Ovary (tissue), 7 donors: ENCODE measurements at regions not wholly inside any gene's neighbourhood (a gene's known extent, or its start where the extent isn't known, plus 50 kb on each side); places are given as distances from the start of the nearest gene placed in this dataset.

Experiments used
- DNase-seq, 5 donors: peaks; one replicate each; pipeline ENCODE4 v3.0.0-alpha.2; 2019 to 2020
- H3K27ac ChIP-seq, 2 donors: fragments of 200-600 bp; one replicate each; pipeline versions ENCODE4 v1.5.1 to v1.8.0; 2019 to 2022
- H3K27me3 ChIP-seq: fragments of 200-600 bp; one replicate; pipeline ENCODE4 v1.8.0; 2022
- H3K36me3 ChIP-seq: fragments of 200-600 bp; sonication (generic); one replicate; pipeline ENCODE4 v1.5.1; 2019
- H3K4me1 ChIP-seq: one replicate; pipeline ENCODE4 v1.8.1; 2013; ENCODE audit warnings: mild to moderate bottlenecking, moderate library complexity; ENCODE audit not compliant: insufficient read depth
- H3K4me3 ChIP-seq: fragments of 200-600 bp; sonication (generic); one replicate; pipeline ENCODE4 v1.5.1; 2017
- H3K9me3 ChIP-seq, 2 donors: fragments of 200-600 bp in 1 of 2; sonication (generic) in 1 of 2; one replicate each; pipeline versions ENCODE4 v1.5.1 to v1.8.1; 2013 to 2019; ENCODE audit warnings: mild to moderate bottlenecking in 1 of 2, moderate library complexity in 1 of 2
- CTCF ChIP-seq, 3 donors: fragments of 450-650 bp in 2 of 3; fragments of 200-600 bp in 1 of 3; IDR thresholded peaks; one replicate each; pipeline versions ENCODE4 v1.5.1 to v1.8.0; 2016 to 2022; ENCODE audit warnings: antibody characterized with exemption in 3 of 3, mild to moderate bottlenecking in 1 of 3
- EP300 ChIP-seq: sonication (generic); formaldehyde crosslinking; IDR thresholded peaks from one replicate; pipeline ENCODE4 v1.6.1; 2017; ENCODE audit warnings: antibody characterized with exemption
- POLR2A ChIP-seq: fragments of 450-650 bp; IDR thresholded peaks from one replicate; pipeline ENCODE4 v1.6.1; 2017; ENCODE audit warnings: antibody characterized with exemption, mild to moderate bottlenecking, moderate library complexity
- WGBS, 3 donors: extraction: QIAGEN DNeasy Blood & Tissue Kit in 1 of 3; methylation state at CpG; one replicate each; pipeline versions ENCODE4 v1.1.5 to v1.1.7; 2013 to 2017; 5-methylcytosine and 5-hydroxymethylcytosine counted together
- intact Hi-C, 4 donors: fragments of 100-400 bp; cut with DNase I; formaldehyde crosslinking; loops; one replicate each; pipeline versions ENCODE4 v1.11.0 to v1.15.1; 2022 to 2023
- donor health status: DM: no; HTN: no; CAD: no; lungs with moderate emphysema.
- donor health status: DM: no; HTN: no; CAD: no.
- donor health status: Bipolar disorder and iron deficiency.
- donor health status: DM: no; HTN: no; CAD: no.
- donor health status: DM: yes; HTN: yes; CAD: no.

DNA sequence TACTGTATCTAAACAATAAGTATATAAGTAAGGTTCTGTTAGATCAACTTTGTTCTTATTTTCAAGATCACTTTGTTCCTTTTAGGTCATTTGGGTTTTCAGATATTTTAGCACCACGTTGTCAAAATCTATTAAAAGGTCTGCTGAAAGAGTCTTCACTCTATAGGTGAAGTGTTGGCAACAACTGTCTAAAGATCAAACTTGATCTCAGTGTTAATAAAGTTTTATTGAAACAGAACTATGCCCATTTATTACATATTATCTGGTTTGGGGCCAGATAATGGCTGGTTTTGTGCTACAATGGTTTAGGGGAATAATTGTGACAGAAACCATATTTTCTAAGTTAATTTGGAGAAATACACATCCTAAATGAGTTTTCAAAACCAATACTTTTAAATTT is 478.9 kb upstream of the GRM3 start:
- DNase-seq: no peak
- intact Hi-C loops: no loop called here
- WGBS, 3 donors: 76 to 85% (median 81%) methylated on average over 1 of the region's 1 CpG
- Histone ChIP-seq H3K9me3 (no peaks in the 10 kb centered on the region), H3K36me3 (no peaks in the 10 kb centered on the region), H3K27me3 (no peaks in the 10 kb centered on the region), H3K4me3 (no peak overlapping the region), H3K27ac (no peak overlapping the region), H3K4me1 (no peaks in the 10 kb centered on the region)
- TF ChIP-seq EP300: no peak
- TF ChIP-seq CTCF (IDR thresholded peaks at IDR 0.05): no peak
- no peak for TF ChIP-seq POLR2A

DNA sequence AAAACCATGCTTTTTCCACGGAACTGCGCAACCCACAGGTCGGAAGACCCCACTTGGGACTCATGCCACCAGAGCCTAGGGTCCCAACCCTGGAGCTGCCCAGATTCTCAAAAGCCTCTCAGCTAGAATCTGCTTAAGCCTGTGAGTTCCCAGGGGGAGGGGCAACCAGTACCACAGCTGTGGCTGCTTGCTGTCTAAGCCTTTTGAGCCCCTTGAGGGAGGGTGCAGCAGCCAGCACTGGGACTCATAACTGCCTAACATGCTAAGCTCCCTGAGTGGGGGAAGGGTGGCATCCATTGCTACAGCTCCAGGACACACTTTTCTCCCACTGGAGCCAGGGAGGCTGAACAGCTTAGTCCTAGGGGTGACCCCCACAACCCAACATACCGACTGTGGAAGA is 485.6 kb upstream of the GRM3 start:
- Histone ChIP-seq H3K27me3 (no peaks in the 10 kb centered on the region), H3K4me1 (no peaks in the 10 kb centered on the region), H3K9me3 (no peaks in the 10 kb centered on the region), H3K4me3 (no peak overlapping the region), H3K27ac (no peak overlapping the region), H3K36me3 (no peaks in the 10 kb centered on the region)
- intact Hi-C loops: no loop called here
- TF ChIP-seq EP300 (no peak), CTCF (IDR thresholded peaks at IDR 0.05) (no peak), POLR2A (no peak)
- DNase-seq: no peak
- WGBS, 3 donors: 79 to 91% (median 87%) methylated on average over 4 of the region's 4 CpGs

DNA sequence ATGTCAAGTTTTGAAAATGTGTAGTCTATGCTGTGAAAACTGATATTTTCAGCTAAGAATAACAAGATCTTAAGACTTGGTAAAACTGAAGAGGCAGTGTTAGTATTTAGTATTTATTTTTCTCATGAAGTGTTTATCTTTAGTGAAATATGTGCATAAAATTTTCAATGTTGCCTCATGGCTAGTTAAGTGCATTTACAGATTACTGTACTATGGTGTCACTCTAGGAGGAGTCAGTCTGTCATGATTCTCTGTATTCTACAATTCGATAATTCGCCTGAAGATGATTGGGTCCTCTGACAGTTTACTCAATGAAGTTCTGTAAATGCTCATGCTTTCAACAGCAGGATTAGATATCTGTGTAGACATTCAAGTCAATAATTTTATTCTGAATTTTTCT is 488.1 kb upstream of the GRM3 start:
- H3K27ac ChIP-seq: no peak overlapping the region
- intact Hi-C loops: no loop called here
- no peak for DNase-seq
- H3K9me3 ChIP-seq: no peaks in the 10 kb centered on the region
- H3K4me3 ChIP-seq: no peak overlapping the region
- no peaks in the 10 kb centered on the region for H3K27me3 ChIP-seq
- TF ChIP-seq POLR2A (no peak), CTCF (IDR thresholded peaks at IDR 0.05) (no peak), EP300 (no peak)
- no peaks in the 10 kb centered on the region for H3K36me3 ChIP-seq
- 86 to 90% (median 87%) methylated on average over 2 of the region's 2 CpGs for WGBS, 3 donors
- no peaks in the 10 kb centered on the region for H3K4me1 ChIP-seq

DNA sequence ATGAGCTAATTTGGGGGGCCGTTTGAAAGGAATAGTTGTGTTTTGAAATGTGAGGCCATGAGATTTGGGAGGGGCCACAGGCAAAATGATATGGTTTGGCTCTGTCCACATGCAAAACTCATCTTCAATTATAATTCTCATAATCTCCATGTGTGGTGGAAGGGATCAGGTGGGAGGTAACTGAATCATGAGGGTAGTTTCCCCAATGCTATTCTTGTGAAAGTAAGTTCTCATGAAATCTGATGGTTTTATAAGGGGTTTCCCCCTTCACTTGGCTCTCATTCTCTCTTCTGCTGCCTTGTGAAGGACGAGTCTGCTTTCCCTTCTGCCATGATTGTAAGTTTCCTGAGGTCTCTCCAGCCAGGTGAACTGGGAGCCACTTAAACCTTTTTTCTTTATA is 490.8 kb upstream of the GRM3 start:
- intact Hi-C loops: no loop called here
- TF ChIP-seq POLR2A (no peak), EP300 (no peak), CTCF (IDR thresholded peaks at IDR 0.05) (no peak)
- Histone ChIP-seq H3K4me1 (no peaks in the 10 kb centered on the region), H3K9me3 (no peaks in the 10 kb centered on the region), H3K36me3 (no peaks in the 10 kb centered on the region), H3K27ac (no peak overlapping the region), H3K27me3 (no peaks in the 10 kb centered on the region), H3K4me3 (no peak overlapping the region)
- 53 to 75% (median 62%) methylated on average over 2 of the region's 2 CpGs for WGBS, 3 donors
- no peak for DNase-seq
